Myocyte (in vitro differentiated cells): ENCODE measurements at regions not wholly inside any gene's neighbourhood (a gene's known extent, or its start where the extent isn't known, plus 50 kb on each side); places are given as distances from the start of the nearest gene placed in this dataset.

ENCODE experiments used
- DNase-seq: peaks from one replicate; pipeline ENCODE4 v3.0.0-alpha.2; 2012; ENCODE audit warnings: low read depth

DNA sequence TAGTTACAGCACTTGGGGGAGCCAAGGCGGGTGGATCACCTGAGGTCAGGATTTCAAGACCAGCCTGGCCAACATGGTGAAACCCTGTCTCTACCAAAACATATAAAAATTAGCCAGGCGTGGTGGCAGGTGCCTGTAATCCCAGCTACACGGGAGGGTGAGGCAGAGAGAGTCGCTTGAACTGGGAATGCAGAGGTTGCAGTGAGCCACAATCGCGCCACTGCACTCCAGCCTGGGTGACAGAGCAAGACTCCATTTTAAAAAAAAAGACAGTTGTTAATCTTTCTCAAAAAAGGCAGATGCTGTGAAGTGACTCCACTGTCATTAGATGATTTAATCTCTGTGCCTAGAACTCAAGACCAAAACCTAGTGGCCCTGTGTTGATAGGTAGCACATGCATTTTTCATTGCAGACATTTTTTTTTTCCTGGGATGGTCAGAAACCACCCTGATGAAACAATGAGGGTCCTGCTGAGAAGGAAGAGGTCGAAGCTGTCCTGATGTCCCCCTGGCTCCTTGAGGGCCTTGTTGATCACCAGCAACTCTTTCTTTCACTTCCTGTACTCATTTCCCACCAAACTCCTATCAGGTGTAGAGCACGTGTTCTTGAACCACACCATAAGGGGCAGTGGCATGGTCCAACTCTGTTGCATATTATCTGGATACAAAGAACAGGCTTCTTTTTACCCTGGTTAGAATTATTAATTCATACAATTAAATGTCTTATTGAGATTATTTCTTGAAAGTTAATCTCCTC lies 382.2 kb downstream of the ICE1 start:
- DNase-seq: no peak

DNA sequence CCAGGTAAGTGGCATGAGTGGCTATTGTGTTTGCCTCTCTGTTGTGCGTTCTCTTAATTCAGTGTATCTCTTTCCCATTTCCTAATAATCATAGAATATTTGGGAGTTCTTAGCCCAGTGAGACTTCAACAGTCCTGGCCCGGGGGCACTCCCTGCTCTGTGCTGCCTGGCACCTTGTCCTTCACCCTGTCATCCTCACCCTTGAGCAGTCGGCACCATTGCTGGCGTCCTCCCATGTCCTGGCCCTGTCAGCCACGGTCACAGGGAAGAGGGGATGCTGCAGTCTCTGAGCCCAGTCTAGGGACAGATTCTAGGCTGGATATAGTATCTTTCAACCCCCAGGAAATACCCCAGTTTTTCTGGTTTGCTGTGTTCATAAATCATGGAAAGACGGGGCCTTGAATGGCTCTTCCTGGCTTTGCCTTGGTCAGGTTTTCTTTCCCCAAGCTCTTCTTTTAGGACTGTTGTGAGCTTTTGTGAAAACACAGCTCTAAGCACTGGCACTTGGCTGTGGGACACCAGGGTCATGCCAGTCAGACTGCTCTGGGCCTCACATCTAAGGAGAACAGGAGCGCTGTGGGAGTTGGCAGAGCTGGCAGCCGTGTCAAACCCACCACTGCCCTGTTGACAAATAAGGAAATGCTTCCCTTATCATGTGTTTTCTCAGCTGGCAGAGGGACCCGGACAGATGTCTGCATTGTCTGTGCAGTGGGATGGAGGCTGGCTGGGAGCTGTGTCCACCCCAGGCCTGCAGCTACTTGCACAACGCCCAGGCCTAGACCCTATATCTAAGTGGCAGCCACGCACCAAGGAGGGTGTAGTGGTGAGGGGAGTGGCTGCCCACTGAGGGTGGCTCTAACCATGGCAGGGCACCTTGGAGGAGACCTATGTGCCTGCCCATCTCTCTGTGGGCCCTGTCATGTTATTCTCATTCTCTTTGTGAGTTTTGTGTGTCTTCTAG lies 378.6 kb downstream of the ICE1 start:
- no peak for DNase-seq

DNA sequence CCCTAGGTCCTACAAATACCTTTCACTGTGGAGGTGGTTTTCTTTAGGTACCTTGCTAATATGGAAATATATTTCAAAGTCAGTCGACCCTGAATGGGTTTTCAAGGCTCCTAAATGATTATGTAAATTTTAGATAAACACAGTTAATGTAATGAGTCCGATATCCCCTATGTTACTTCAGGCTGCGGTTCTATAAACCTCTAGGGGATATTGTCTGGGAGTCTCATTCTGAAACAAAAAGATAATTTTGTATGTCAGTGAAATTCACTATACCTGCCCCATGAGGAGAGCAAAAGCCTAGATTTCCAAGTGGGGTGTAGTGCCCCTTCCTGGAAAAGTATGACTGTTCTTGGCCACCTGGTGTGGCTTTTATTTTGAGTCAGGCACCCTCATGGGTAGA lies 377.3 kb downstream of the ICE1 start:
- DNase-seq: no peak

DNA sequence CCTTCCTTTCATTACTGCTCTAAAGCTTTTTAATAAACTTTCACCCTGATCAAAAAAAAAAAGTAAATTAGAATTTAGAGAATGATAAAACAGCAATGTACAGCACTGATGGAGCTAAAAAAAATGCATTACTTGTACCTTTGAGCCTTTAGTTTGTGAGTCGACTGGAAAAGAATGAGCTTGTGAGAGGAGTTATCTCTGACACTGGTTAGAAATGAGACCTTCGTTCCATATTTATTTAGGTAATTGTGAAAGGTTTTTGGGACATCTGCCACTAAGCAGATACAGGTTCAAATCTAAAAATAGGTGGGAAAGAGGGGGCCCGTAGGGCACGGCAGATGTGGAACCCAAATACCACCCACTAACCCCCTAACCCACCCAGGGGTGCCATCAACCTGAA lies 376.8 kb downstream of the ICE1 start:
- DNase-seq: no peak

DNA sequence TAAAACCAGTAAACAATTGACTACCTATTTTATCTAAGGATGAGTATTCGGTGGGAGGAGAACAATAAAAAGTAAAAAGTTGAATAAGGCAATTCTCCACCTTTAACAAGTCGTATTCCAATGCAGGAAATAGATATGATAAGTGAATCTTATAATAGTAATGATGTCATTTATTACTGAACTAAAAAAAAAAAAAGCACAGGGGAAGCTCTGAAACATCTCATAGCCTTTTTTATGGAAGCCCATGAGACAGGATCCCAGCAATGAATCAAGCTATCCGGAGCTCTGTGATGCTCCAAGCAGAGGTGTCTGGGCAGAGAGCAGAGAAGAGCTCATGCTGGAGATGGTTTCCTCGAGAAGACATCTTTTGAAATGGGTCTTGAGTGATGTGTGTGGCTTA lies 376.0 kb downstream of the ICE1 start:
- no peak for DNase-seq

DNA sequence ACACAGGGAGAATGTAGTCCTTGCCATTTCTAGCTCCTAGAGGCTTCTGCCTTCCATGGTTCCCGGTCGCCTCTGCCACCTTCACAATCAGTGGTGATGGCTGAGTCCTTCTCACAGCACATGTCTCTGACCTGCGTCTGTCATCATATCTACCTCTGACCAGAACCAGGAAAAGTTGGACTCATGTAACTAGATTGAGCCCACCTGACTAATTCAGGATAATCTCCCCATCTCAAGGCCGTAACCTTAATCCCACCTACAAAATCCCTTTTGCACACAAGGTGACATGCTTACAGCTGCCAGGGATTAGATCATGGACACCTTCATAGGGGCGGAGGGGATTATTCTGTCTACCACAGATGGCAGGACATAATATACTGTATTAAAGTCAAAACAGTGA lies 375.6 kb downstream of the ICE1 start:
- DNase-seq: no peak

DNA sequence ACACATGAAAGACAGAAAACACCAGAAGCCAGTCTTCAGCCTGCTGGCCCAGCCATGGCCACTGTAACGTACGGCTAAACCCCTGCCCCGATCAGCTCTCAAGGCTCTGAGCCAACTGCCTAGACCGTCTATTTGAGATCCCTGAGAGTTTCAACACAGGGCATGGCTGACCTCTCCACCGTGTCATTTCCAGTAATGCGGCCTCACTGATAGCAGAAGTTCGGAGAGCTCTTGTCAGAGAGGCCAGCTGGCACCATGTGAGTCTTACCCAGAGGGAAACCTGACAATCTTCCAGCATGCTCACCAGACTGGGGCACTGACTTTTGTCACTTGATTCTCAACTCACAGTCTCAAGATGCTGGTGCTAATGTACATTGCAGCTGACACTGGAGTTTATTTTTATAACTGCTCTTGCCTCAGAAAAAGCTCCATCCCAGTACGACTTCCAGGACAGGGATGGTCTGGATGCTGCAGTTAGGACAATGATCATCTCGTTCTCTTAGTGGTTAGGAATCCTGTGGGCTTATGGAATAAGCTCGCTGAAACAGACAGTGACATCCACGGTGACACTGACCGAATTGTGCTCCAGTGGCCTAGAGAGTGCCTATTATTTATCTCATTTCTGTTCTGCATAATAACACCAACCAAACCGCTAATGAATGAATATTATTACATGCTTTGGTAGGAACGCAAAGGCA lies 372.7 kb downstream of the ICE1 start:
- no peak for DNase-seq

DNA sequence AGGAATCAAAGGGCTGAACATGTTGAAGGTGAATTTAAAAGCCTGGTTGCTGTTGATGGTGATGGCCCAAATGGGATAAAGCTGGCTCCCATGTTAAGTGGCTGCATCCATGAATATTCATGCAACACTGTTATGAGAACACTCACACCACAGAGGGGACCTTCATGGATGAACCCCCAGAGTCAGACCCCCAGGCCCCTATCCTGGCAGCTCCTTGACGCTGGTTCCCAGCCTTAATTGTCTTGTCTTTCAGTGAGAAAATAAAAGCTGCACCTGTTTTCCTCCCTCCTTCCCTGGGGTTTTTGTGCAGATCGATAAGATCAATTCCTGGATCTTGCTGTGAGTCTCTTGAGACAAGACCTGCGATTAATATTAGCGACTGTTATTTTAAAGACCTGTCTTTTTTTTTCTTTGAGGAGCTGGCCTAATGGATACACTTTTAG lies 371.7 kb downstream of the ICE1 start:
- no peak for DNase-seq

DNA sequence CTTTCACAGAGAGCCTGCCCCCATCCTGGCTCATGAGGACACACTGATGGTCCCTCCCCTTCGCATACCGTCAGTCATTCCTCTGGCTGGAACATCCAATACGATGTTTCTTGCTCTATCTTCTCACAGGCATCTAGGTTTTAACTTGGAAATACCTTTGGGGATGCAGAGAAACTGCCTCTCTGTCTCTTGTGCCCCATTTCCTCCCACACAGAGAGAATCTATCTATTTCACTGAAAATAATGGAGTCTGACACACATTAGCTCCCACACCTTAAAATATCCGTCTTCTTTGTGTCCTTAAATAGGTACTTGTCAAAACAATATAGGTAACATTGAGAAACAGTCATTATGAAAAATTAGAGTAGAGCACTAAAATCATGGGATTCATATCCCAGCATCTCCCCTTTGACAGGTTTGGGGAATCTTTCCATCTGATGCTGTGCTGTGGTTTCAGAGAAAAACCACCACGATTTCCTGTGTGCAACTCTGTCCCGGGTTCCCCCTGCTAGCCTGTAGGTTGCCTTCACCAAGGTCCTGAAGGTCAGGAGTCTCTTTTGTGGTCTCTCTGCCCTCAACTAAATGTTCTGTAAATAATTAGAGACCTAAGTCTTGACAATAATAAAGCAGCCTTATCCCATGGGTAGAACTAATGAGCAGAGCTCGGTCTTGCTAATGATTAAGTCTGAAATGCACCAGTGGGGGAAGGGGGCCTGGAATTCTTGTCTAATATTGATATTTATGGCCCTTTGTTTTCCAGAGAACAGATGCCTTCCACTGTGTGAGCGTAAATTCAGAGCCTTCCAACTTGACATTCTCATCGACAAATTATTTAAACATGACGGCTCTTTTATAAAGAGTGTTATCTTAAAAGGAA lies 371.0 kb downstream of the ICE1 start:
- DNase-seq: no peak

DNA sequence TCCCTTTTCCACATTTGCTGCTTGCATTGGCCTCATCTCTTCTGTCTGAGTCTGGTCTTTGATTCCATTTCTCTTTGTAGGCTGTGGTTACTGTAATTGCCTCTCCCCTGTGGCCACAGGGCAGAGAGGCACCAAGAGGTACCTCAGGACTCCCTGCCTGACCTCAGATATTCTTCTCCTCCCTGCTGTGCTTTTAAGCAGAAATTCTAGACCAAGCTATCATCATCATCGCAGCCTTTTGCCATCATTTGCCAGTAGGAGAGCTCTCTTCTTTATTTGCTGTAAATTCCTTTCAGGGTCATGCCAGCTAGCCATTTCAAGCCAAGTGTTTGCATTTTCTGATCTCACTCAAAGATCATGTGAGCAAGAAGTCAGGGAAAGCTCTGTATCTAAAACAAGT lies 369.6 kb downstream of the ICE1 start:
- no peak for DNase-seq

DNA sequence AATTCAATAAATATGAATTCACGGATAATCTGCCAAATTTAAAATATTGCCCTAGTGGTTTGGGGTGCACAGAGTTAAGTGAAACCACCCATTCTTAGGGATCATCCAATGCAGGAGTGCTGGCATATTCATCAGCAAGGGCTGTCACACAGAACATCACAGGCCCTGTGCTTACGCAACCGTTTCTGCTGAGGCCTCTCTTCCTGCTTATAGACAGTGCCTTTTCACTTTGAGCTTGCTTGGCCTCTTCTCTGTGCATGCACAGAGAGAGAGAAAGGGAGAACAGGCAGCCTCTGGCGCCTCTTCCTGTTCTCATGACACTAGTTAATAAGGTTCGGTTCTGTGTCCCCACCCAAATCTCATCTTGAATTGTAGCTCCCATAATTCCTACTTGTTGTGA lies 366.3 kb downstream of the ICE1 start:
- DNase-seq: no peak

DNA sequence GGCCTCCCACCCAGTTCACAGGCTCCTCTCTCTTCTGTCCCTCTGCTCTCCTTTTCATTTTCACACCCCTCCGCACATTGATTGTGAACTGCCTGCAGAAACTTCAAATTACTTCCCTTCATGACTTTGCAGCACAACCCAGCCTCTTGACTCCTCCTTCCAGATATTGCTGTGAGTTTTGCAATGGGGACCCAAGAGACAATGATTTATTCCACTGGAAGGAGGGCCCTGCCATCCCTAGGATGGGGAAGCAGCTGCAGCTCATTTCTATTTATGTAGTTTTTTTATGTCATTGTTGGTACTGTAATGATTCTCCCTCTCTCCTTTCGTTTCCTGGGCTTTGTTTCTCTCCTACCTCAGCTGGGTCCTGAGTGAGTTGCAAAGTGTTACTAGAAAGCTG lies 364.9 kb downstream of the ICE1 start:
- DNase-seq: no peak

DNA sequence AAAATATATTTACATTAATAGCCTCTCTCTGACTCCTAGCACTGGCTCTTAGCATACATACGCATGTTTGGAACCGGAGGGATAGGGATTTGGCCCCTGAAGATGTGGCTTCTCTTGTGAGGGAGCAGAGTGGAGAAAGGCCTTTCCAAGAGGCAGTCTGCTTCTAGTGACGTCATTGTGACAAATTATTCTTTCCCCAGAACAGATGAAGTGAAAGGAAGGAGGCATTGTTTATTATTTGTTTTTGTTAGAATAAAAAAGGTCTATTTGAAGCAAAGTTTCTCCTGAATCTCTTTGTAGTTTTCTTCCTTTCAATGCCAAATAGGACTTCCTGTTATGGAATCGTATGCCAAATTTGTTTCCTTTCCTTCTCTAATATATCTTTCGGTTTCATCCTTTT lies 361.6 kb downstream of the ICE1 start:
- DNase-seq: no peak

DNA sequence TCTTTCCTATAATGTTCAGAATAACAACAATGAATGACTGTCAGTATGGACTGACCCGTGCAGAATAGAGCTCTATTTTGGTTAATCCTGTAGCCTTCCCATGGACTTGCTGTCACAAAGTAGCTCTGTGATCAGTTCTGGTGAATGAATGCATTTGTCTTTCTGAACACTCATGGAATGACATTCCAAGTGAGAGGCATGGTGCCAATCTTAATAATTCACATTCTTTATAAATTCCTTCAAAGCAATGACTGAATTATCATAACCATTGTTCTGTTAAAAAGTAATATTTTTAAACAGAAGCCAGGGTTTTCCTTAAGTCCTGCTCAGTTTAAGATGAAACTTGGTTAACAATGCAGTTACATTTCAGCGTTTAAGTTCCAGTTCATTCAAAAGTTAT lies 360.5 kb downstream of the ICE1 start:
- no peak for DNase-seq

DNA sequence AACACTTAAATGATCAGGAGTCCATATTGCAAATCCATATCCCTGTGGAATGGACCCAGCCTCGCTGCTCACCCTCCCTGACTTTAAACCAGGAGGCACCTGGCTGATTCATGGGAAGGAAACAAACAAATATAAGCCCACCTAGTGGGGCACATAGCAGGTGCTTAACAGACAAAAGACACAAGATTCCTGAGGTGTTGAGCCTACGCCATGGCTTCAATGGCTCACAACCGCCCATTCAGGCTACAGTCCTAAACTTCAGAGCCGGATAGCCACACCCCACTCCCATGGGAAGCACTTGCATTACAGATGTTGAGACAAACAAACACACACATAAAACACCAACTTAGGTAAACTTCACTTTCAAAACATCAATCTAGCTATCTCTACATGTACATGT lies 359.9 kb downstream of the ICE1 start:
- DNase-seq: no peak

DNA sequence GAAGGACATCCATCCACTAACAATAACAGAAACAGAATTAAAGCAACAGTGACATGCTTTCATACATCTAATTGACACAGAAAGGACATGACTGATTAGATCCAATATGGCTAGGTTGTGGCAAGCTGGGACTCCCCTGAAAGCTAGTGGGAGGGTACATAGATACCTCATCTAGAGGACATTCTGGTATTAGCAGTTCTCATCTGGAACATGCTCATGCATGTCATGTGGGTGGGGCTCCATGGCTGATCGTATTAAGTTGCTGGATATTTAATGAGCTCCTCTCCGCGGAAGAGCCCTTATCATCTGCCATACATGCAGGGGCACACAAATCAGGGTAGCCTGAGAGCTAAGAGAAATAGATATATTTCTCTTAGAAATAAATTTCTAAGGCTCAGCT lies 358.9 kb downstream of the ICE1 start:
- no peak for DNase-seq

DNA sequence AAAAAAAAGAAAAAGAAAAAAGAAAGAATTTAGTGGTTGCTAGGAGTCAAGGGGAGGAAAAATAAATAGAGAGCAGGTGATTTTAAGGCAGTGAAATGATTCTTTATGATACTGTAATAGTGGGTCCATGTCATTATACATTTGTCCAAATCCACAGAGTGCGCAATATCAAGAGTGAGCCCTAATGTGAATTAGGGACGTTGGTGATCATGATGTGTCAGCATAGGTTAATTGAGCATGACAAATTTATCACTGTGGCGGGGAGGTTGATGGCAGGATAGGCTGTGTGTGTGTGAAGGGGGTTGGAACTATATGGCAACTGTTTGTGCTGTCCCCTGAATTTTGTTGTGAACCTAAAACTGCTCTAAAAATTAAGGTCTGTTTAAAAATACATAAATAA lies 357.8 kb downstream of the ICE1 start:
- DNase-seq: no peak

DNA sequence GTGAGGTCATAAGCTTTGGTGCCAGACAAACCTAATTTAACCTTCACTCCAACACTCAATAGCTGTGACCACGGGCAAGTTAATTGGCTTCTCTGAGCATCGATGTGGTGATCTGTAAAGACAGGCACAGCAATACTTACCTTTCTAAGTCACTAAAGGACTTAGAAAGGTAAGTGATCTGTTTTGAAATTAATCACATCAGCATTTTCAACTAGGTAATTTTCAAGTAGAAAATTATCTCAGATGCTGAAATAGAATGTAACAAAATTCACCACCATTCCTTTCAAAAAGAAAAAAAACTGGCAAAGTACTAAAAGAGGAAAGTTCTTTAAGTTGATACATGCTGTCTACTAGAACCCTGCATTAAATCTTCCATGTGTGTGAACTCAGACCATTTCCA lies 354.5 kb downstream of the ICE1 start:
- no peak for DNase-seq

DNA sequence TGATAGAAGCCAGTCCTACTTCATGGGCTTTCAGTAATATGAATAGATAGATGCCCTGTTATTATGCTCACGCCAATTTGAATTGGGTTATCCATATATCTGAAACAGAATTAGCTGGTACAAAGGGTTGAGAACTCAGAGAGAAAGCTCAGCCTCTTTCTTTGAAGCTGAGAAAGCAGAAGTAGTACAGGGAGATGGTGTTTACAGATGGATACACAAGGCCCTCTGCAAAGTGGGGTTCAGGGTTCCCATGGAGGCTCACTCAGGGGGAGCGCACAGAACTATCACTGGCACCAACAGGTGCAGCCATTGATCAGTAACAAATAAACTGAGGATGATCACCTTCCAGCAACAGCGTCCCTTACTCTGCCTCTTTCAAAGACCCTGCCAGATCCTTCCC lies 349.7 kb downstream of the ICE1 start:
- DNase-seq: no peak

DNA sequence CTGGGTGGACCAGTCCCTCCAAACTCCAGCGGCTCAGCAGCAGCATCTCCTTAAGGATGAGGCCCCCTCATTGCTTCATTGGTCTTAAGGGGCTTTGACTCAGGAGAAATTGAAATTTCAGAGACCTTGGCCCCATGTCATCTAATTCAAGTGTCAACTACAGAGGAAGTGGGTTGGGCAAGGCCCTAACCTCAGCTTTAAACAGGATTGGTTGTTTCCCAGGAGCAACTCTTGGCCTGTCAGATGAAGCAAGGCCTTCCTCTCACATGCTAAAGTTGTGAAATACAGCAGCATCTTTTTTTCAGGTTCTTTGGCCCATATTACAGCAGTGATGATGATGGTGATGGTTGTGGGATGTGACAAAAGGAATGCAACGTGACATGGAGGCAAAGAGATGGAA lies 348.3 kb downstream of the ICE1 start:
- DNase-seq: no peak
